SK-N-SH (cell line): ENCODE measurements at regions not wholly inside any gene's neighbourhood (a gene's known extent, or its start where the extent isn't known, plus 50 kb on each side); places are given as distances from the start of the nearest gene placed in this dataset.

Source experiments
- CTCF ChIP-seq: fragments of 200-600 bp; sonication (generic); IDR thresholded peaks from 2 replicates; pipeline ENCODE4 v1.6.1; 2017; ENCODE audit warnings: antibody characterized with exemption, mild to moderate bottlenecking, moderate library complexity
- ELF1 ChIP-seq: IDR thresholded peaks from 2 replicates; pipeline ENCODE4 v1.4.0; 2012
- EP300 ChIP-seq, 2 experiments: IDR thresholded peaks; 2 replicates each; pipeline versions ENCODE4 v1.4.0 to v1.6.1; 2012; ENCODE audit warnings: borderline replicate concordance in 1 of 2, low read depth in 1 of 2, low read length in 1 of 2
- FOXM1 ChIP-seq: IDR thresholded peaks from 2 replicates; pipeline ENCODE4 v1.4.0; 2012; ENCODE audit warnings: low read depth, mild to moderate bottlenecking
- MAX ChIP-seq: IDR thresholded peaks from 2 replicates; pipeline ENCODE4 v1.4.0; 2012; ENCODE audit warnings: low read depth
- POLR2AphosphoS5 ChIP-seq: IDR thresholded peaks from 2 replicates; pipeline ENCODE4 v1.6.1; 2012; ENCODE audit warnings: low read depth, low read length
- RFX5 ChIP-seq: IDR thresholded peaks from 2 replicates; pipeline ENCODE4 v1.6.1; 2012; ENCODE audit warnings: mild to moderate bottlenecking, improper control_type of control experiment, low read length
- TAF1 ChIP-seq: IDR thresholded peaks from 2 replicates; pipeline ENCODE4 v1.6.1; 2012; ENCODE audit warnings: low read depth, mild to moderate bottlenecking, low read length, moderate library complexity, borderline replicate concordance
- TCF12 ChIP-seq: IDR thresholded peaks from 2 replicates; pipeline ENCODE4 v1.4.0; 2012

GRCh38 chr2:44844651-44845270 lies 96.7 kb upstream of the SIX3 start:
- TF ChIP-seq EP300 (IDR thresholded peaks at IDR 0.05; ENCODE audit: borderline replicate concordance in 1 of 2, low read depth in 1 of 2, low read length in 1 of 2) = no peak
- TF ChIP-seq CTCF = no peak
- TF ChIP-seq POLR2AphosphoS5 = no peak
- no peak for TF ChIP-seq TCF12
- no peak for TF ChIP-seq MAX
- no peak for TF ChIP-seq TAF1
- no peak for TF ChIP-seq FOXM1
- TF ChIP-seq ELF1 = no peak
- no peak for TF ChIP-seq RFX5
